GM13977 (cell line): ENCODE measurements at regions not wholly inside any gene's neighbourhood (a gene's known extent, or its start where the extent isn't known, plus 50 kb on each side); places are given as distances from the start of the nearest gene placed in this dataset.
"Not testable (repeated sequence)": the region's sequence is repeated elsewhere in the genome, so short reads cannot be mapped to it uniquely, and the experiment has no call there.

Experiments used
- DNase-seq: peaks from one replicate; pipeline ENCODE4 v3.0.0; 2012; ENCODE audit warnings: low spot score
- CTCF ChIP-seq: IDR thresholded peaks from 2 replicates; pipeline ENCODE4 v1.5.1; 2012; ENCODE audit warnings: mild to moderate bottlenecking, control low read depth; ENCODE audit not compliant: insufficient read depth; ENCODE audit errors: extremely low read depth, missing control alignments
- in situ Hi-C: fragments of 300-500 bp; cut with MboI; formaldehyde crosslinking; loops from one replicate; pipeline ENCODE4 v1.12.0; 2022; ENCODE audit warnings: low sequenced_read_pairs, low pct_unique_long_range_greater_than_20kb, mixed read lengths, inconsistent platforms; ENCODE audit not compliant: unreplicated experiment

GRCh38 chr21:31520561-31521098, 138.9 kb upstream of the SOD1 start:
- in situ Hi-C loops: no loop called here
- no peak for DNase-seq
- no peak for TF ChIP-seq CTCF

GRCh38 chr21:31518580-31518979, 140.9 kb upstream of the SOD1 start:
- no peak for DNase-seq
- no peak for TF ChIP-seq CTCF
- in situ Hi-C loops: no loop called here

- in situ Hi-C loops: no loop called here
- TF ChIP-seq CTCF: no peak
- no peak for DNase-seq
These were observed 141.7 kb upstream of the SOD1 start for GRCh38 chr21:31517664-31518414.

GRCh38 chr21:31515253-31515652, 144.2 kb upstream of the SOD1 start:
- DNase-seq: no peak
- no peak for TF ChIP-seq CTCF
- in situ Hi-C loops: no loop called here

- no peak for TF ChIP-seq CTCF
- no peak for DNase-seq
- in situ Hi-C loops: no loop called here
These were observed 144.9 kb upstream of the SOD1 start for GRCh38 chr21:31514598-31514997.

GRCh38 chr21:31513541-31513940, 146.0 kb upstream of the SOD1 start:
- in situ Hi-C loops, DNase-seq: not testable (repeated sequence)

GRCh38 chr21:31511999-31512398, 147.5 kb upstream of the SOD1 start:
- DNase-seq, in situ Hi-C loops: not testable (repeated sequence)

GRCh38 chr21:31511258-31511657, 148.2 kb upstream of the SOD1 start:
- DNase-seq: no peak
- in situ Hi-C loops: no loop called here
- TF ChIP-seq CTCF: no peak
